GM04504 (cell line): ENCODE measurements at regions not wholly inside any gene's neighbourhood (a gene's known extent, or its start where the extent isn't known, plus 50 kb on each side); places are given as distances from the start of the nearest gene placed in this dataset.
"Not testable (repeated sequence)": the region's sequence is repeated elsewhere in the genome, so short reads cannot be mapped to it uniquely, and the experiment has no call there.

Experiments used
- DNase-seq: peaks from one replicate; pipeline ENCODE4 v3.0.0-alpha.2; 2012; ENCODE audit warnings: low read depth

- DNase-seq = no peak
Measured at GRCh38 chr9:12997009-12997408, 222.2 kb downstream of the LURAP1L start.

- DNase-seq = no peak
Measured at GRCh38 chr9:13001989-13002580, 227.3 kb downstream of the LURAP1L start.

- DNase-seq = no peak
Measured at GRCh38 chr9:13002740-13003139, 227.9 kb downstream of the LURAP1L start.

- no peak for DNase-seq
Measured at GRCh38 chr9:13009871-13010270, 235.1 kb downstream of the LURAP1L start.

GRCh38 chr9:13013991-13014883 lies 239.4 kb downstream of the LURAP1L start:
- DNase-seq = no peak

- no peak for DNase-seq
Measured at GRCh38 chr9:13017260-13017659, 242.4 kb downstream of the LURAP1L start.

- no peak for DNase-seq
Measured at GRCh38 chr9:13020146-13021040, 245.6 kb downstream of the LURAP1L start.

- no peak for DNase-seq
Measured at GRCh38 chr9:13022756-13023155, 247.9 kb downstream of the LURAP1L start.

- DNase-seq = no peak
Measured at GRCh38 chr9:13023498-13023897, 248.7 kb downstream of the LURAP1L start.

- no peak for DNase-seq
Measured at GRCh38 chr9:13026956-13027355, 252.1 kb downstream of the LURAP1L start.

- peak; percentile 1 for DNase-seq
Measured at GRCh38 chr9:13027879-13028278, 251.6 kb downstream of the MPDZ start.

GRCh38 chr9:13032585-13032984 lies 246.9 kb downstream of the MPDZ start:
- DNase-seq = no peak

GRCh38 chr9:13033959-13034693 lies 245.4 kb downstream of the MPDZ start:
- peak; percentile 17 for DNase-seq

- no peak for DNase-seq
Measured at GRCh38 chr9:13034694-13035002, 244.8 kb downstream of the MPDZ start.

- no peak for DNase-seq
Measured at GRCh38 chr9:13035822-13036221, 243.7 kb downstream of the MPDZ start.

- not testable (repeated sequence) for DNase-seq
Measured at GRCh38 chr9:13037808-13038207, 241.7 kb downstream of the MPDZ start.

GRCh38 chr9:13047827-13048587 lies 231.5 kb downstream of the MPDZ start:
- no peak for DNase-seq

GRCh38 chr9:13049223-13049622 lies 230.3 kb downstream of the MPDZ start:
- DNase-seq = no peak

- DNase-seq = no peak
Measured at GRCh38 chr9:13053504-13053903, 226.0 kb downstream of the MPDZ start.

- no peak for DNase-seq
Measured at GRCh38 chr9:13054389-13054788, 225.1 kb downstream of the MPDZ start.
